HG03442 (cell line): ENCODE measurements at regions not wholly inside any gene's neighbourhood (a gene's known extent, or its start where the extent isn't known, plus 50 kb on each side); places are given as distances from the start of the nearest gene placed in this dataset.

Source experiments
- ATAC-seq: cut with Tn5 transposase; IDR thresholded peaks from one replicate; pipeline ENCODE4 v1.9.1; 2021; ENCODE audit warnings: mild to moderate bottlenecking, moderate library complexity; ENCODE audit not compliant: unreplicated experiment

- no peak for ATAC-seq
These were observed 178.0 kb upstream of the DAPK1 start for GRCh38 chr9:87319656-87320055.

DNA sequence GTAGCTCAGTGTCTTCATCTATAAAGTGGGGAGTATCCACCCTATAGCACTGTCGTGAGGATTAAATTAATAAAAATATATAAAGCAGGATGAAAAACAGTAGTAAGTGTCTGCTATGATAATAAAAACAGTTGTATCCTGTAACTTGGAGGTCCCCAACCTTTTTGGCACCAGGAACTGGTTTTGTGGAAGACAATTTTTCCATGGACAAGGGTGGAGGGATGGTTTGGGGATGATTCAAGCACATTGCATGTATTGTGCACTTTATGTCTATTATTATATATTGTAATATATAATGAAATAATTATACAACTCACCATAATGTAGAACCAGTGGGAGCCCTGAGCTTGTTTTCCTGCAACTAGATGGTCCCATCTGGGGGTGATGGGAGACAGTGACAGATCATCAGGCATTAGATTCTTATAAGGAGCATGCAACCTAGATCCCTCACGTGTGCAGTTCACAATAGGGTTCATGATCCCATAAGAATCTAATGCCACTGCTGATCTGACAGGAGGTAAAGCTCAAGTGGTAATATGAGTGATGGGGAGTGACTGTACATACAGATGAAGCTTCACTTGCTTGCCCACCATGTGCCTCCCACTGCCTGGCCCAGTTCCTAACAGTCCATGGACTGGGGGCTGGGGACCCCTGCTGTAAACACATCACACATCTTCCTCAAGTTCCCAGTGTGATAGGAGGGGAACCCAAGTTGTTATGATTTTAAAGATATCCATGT lies 177.4 kb upstream of the DAPK1 start:
- ATAC-seq = no peak

GRCh38 chr9:87322840-87323635 lies 174.6 kb upstream of the DAPK1 start:
- ATAC-seq = no peak

- no peak for ATAC-seq
These were observed 173.7 kb upstream of the DAPK1 start for GRCh38 chr9:87323928-87324327.

DNA sequence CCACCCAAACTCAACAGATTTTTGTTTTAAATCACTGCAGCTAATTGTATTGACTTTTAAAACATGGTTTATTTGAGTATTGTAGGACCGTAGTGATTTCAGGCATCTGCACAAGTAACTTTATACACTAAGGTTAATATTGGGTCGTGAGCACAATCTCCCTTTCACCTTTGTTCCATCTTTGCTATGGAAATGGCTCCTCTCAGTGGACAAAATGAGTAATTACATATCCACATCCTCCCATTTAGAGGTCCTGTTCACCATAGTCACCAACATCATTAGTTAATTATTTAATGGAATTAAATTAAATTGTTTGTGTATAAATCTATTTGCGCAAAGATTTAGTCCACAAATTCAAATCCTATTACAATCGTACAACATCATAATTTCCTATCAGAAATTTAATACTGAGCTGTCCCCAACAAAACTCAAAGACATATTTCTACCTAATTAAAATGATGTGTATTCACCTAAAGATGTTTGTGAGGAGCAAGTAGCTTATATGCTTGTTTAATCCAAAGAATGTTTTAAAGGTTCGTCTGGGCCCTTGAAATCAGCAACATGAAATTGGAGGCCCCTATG lies 173.0 kb upstream of the DAPK1 start:
- ATAC-seq = no peak

- ATAC-seq = no peak
These were observed 170.0 kb upstream of the DAPK1 start for GRCh38 chr9:87327575-87328125.

DNA sequence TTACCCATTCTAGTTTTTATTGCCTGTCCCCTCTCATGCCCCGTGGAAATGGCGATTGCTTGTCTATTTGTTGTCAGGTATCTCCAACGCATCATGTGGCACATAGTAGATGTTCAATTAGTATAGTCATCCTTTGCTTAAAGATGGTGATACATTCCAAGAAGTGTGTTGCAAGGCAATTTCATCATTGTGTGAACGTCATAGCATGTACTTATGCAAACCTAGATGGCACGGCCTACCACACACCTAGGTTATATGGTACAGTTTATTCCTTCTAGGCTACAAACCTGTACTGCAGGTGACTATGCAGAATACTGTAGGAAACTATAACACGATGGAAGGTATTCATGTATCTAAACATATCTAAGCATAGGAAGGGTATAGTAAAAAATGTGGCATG lies 163.9 kb upstream of the DAPK1 start:
- ATAC-seq = no peak

GRCh38 chr9:87334366-87334765 lies 163.3 kb upstream of the DAPK1 start:
- no peak for ATAC-seq

DNA sequence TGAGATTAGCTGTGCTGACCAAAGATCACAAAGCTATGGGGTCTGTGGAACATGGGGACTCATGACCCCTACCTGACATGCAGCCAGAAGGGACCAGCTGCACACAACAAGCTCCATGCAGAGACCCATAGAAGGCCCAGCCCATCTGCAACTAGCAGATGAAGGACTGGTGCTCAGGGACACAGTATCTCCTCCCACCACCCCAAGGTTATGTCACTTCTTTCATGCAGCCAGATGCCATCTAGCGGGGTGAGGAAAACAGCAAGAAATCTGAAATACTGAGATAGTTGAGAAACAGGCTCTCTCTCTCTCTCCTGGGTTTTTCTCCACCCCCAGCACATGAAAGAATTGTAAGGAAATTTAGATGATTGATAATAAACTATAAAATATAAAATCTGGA lies 161.3 kb upstream of the DAPK1 start:
- ATAC-seq = no peak

- no peak for ATAC-seq
These were observed 160.7 kb upstream of the DAPK1 start for GRCh38 chr9:87336914-87337333.

DNA sequence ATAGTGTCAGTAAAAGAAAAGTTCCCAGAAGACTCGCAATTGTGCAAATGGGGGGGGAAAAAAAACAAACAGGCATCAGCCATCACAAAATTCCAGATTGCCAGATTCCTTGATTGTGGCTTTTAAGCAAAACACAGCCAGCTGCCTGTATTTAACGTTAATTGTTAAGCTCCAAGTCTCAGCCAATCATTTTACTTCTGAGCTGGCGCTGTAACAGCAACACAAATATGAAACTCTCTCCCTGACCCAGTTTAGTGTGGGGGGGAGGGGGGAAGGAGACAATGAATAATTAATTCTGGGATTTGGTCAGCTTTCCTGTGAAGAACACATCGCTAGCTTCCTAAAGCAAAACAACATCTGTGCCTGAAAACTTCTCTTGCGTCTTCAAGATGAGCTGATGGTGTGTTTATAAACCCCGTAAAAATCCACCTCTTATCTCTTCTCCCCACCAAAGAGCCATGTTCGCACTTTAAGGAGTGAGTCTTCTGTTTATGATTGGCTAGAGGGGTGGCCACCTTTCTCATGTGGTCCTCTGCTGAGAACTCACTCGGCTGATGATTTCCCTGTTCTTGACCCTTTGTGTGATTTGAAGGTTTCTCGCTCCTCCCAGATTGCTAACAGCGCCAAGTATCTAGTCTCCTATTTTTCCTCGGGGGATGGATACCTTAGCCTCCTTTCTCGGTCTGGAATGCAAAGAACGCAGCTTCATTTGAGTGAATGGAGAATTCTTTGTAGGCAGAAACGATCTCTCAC lies 160.2 kb upstream of the DAPK1 start:
- no peak for ATAC-seq

DNA sequence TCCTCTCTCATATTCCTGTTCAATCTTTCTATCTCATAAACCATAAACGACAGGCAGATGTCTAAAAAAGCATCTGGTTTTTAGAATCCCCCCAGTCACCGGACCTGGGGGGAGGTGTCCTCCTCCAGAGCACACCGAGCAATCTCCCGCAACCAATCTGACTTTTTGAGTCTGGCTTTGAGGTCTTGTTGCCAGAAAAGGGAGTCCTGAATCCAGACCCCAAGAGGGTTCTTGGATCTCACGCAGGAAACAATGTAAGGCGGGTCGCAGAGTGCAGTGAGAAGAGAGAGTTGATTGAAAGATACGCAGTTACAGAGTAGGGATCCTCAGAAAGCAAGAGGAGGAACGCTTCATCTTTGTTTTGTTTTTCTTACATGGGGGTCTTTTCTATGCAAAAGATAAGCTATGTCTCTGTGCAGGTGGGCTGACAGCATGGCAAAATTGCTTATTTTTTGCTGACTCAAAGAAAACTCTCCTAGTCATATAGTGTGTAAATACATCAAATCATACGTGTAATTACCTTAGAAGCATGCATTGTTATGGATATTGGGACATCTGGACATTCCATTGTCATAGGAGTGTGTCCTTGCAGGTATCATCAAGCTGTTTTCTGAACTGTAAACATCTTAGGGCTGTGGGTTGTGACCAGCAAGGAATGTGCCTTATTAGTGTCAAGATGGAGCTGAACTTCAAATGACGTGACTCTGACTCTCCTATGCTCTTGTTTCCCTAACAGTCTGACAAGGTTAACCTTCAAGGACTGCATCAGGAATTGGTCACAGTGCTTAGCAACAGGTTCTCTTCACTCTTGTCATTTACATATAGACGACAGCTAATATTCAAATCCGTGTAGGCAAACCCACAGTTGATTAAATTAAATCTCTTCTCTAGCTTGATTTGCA lies 159.3 kb upstream of the DAPK1 start:
- no peak for ATAC-seq

DNA sequence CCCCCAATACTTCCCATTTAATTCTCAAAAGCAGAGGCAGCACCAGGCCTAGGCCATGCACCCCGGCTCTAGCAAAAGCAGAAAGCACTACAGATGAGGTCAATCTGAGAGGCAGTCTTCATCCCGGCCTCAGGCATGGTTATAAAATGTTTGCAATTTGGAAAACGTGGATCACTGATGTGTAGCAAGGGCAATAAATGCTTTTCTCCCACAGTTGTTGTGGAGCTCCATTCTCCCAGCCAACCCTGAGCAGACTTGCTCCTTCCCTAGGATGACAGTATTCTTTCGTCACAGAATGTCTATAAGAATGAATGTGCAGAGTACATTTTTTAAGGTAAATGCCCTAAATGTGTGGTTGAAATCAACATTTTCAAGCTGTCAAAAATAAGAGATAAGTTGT lies 157.3 kb upstream of the DAPK1 start:
- ATAC-seq = no peak

DNA sequence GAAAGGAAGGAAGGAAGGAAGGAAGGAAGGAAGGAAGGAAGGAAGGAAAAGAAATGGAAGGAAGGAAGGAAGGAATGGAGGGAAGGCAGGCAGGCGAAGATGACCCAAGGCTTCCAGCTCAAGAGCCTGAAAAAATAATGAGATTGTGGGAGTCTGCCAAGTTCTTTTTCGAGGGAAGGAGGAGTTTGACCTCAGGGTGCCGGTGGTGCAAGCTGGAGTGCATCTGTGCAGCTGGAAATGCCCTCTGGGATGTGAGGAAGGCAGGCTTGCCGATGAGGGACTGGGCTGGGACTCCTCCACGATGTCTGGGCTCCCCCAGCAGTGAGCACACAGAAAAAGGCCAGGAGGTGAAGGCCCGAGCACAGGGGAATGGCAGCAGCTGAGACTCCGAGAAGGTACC lies 154.9 kb upstream of the DAPK1 start:
- ATAC-seq = no peak

DNA sequence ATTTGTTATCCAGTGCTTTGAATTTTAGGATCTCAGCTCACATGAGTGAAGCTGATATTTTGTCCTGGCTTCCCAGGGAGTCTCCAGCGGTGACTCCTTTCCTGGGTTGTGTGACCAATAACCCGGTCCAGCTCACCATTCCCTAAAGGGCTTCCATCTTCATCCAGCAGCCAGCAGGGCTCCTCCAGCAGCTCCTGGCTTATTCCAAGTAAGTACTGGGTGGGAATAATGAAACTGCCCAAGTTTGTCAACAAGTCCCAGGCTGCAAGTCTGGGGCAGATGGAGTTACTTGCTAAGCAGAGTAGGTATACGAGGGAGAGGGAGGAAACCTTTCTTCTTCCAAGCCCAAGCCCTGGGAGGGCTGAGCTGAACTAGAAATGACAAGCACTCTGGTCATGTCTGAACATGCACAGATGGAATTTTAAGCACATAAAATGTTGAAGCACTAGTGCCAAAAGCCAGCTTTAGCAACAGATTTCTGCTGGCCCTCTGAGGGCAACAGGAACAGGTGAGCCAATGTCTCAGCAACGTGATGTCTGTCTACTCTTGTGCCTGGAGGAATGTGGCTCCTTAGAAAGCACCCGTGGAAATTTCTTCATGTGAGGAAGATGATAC lies 153.7 kb upstream of the DAPK1 start:
- no peak for ATAC-seq

DNA sequence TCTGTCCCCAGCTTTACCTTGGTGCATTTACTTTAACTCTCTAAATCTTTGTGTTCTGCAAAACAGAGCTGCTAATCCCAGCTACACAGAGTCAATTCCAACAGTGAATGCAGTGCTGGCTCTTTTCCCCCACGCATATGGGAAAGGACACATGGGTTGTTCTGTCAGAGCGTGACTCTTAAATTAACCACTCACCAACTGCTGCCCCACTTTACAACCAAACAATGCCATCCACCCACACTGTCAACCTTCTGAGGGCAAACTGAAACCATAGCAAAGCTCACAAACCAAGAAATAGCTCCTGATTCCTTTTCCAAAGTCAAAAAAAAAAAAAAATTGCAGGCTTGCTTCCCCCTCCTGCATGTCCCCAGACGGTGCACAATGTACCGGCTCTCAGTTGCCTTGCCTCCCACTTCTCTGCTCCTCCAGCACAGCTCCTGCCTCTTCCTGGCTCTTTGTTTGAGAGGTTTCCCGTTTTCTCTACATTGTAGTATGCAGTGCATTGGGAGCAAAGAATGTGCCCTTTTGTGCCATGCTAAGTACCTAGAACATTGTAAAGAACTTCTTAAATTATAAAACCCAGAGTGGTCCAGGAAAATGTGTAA lies 151.5 kb upstream of the DAPK1 start:
- no peak for ATAC-seq

DNA sequence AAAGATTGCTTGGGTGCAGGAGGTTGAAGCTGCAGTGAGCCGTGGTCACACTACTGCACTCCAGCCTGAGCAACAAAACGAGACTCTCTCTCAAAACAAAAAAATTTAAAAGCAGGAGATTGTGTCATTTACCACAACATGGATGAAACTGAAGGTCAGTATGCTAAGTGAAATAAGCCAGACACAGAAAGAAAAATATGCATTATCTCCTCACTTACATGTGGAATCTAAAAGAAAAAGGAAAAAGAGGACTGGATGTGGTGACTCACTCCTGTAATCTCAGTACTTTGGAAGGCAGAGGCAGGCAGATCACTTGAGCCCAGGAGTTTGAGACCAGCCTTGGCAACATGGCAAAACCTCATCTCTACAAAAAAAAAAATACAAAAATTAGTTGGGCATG lies 146.8 kb upstream of the DAPK1 start:
- ATAC-seq = no peak

- no peak for ATAC-seq
These were observed 144.4 kb upstream of the DAPK1 start for GRCh38 chr9:87353301-87353700.

GRCh38 chr9:87354147-87354546 lies 143.5 kb upstream of the DAPK1 start:
- ATAC-seq = no peak
